Caki2 (cell line): ENCODE measurements at regions not wholly inside any gene's neighbourhood (a gene's known extent, or its start where the extent isn't known, plus 50 kb on each side); places are given as distances from the start of the nearest gene placed in this dataset.

Experiments
- DNase-seq: peaks from one replicate; pipeline ENCODE4 v3.0.0-alpha.2; 2015; ENCODE audit warnings: low read depth
- in situ Hi-C: cut with HindIII; loops from 2 replicates; pipeline ENCODE4 v1.10.0; 2016; ENCODE audit warnings: low sequenced_read_pairs, low pct_unique_long_range_greater_than_20kb, mixed read lengths

DNA sequence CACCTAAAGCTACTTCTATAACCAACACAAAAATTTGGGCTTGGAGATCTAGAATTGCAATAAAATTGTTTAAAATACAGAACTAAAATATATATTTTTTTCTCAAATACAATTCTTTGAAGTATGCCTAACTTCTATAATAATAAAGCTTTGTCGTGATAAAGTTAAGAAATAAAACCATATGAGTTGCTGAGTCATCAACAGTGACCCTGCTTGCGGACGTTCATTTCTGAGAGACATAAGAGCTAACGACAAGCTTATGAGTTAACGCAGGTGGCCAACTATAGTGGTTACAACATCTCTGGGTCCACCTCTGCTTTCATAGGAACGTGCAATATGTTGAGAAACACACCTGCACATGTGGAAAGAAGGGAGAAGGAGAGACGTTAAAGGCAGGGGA is 407.1 kb upstream of the SLC14A2 start:
- in situ Hi-C loops: no loop called here
- no peak for DNase-seq

- DNase-seq: peak; percentile 34
- in situ Hi-C loops: no loop called here
Observed at GRCh38 chr18:45212181-45213039, 402.9 kb upstream of the SLC14A2 start.

DNA sequence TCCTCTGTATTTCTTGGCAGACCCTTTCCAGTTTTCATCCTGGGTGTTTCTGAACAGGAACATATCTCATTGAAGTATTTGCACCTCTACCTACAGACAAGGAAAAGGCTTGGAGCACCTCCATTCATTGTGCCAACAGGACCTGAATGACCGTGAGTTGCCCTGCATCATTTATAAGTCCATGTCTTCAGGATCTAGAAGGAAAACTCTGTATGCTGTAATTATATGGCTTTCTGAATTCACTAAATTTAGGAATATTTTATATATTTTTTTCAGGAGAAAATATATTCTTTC is 402.3 kb upstream of the SLC14A2 start:
- no peak for DNase-seq
- in situ Hi-C loops: no loop called here

- in situ Hi-C loops: no loop called here
Observed at GRCh38 chr18:45218436-45218835, 396.8 kb upstream of the SLC14A2 start.

GRCh38 chr18:45221363-45221762 is 393.9 kb upstream of the SLC14A2 start:
- no peak for DNase-seq
- in situ Hi-C loops: no loop called here

More at GRCh38 chr18:45218436-45218835, 396.8 kb upstream of the SLC14A2 start:
- DNase-seq: no peak

- no peak for DNase-seq
- in situ Hi-C loops: no loop called here
Observed at GRCh38 chr18:45222180-45222579, 393.1 kb upstream of the SLC14A2 start.

DNA sequence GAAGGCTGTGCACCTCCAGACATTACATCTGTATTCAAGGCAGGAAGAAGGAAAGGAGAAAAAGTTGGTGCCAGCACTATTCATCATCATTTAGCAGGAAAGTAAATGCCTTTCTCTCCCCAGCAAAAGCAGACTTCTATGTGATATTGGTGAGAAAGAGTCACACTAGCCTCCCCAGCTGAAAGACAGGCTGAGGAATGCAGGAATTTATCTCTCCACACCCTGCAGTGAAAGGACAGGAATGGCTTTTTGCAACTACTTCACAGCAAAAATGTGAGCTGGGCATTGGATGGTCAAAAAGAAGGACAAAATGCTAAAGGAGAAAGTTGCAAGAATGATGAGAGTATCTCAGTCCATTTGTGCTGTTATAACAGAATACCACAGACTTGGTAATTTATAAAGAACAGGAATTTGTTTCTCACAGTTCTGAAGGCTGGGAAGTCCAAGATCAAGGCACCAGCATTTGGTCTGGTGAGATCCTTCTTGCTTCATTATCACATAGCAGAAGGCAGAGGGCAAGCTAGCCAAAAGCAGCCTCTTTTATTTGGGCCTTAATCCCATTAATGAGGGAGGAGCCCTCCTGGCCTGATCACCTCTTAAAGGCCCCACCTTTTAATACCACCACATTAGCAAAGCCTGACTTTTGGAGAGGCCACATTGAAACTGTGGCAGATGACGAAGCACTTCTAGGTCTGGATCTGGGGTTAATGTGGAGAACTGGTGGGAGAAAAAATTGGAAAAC is 388.1 kb upstream of the SLC14A2 start:
- in situ Hi-C loops: no loop called here
- no peak for DNase-seq

- in situ Hi-C loops: no loop called here
- DNase-seq: no peak
Observed at GRCh38 chr18:45228796-45229388, 386.4 kb upstream of the SLC14A2 start.

GRCh38 chr18:45231617-45232016 is 383.7 kb upstream of the SLC14A2 start:
- in situ Hi-C loops: no loop called here
- DNase-seq: no peak

- no peak for DNase-seq
- in situ Hi-C loops: no loop called here
Observed at GRCh38 chr18:45232061-45232460, 383.2 kb upstream of the SLC14A2 start.

- in situ Hi-C loops: no loop called here
- DNase-seq: no peak
Observed at GRCh38 chr18:45236676-45237075, 378.6 kb upstream of the SLC14A2 start.

- in situ Hi-C loops: no loop called here
- DNase-seq: no peak
Observed at GRCh38 chr18:45237343-45238098, 377.8 kb upstream of the SLC14A2 start.

GRCh38 chr18:45241271-45241670 is 374.0 kb upstream of the SLC14A2 start:
- DNase-seq: no peak
- in situ Hi-C loops: no loop called here

GRCh38 chr18:45241982-45242565 is 373.2 kb upstream of the SLC14A2 start:
- in situ Hi-C loops: no loop called here
- DNase-seq: no peak

DNA sequence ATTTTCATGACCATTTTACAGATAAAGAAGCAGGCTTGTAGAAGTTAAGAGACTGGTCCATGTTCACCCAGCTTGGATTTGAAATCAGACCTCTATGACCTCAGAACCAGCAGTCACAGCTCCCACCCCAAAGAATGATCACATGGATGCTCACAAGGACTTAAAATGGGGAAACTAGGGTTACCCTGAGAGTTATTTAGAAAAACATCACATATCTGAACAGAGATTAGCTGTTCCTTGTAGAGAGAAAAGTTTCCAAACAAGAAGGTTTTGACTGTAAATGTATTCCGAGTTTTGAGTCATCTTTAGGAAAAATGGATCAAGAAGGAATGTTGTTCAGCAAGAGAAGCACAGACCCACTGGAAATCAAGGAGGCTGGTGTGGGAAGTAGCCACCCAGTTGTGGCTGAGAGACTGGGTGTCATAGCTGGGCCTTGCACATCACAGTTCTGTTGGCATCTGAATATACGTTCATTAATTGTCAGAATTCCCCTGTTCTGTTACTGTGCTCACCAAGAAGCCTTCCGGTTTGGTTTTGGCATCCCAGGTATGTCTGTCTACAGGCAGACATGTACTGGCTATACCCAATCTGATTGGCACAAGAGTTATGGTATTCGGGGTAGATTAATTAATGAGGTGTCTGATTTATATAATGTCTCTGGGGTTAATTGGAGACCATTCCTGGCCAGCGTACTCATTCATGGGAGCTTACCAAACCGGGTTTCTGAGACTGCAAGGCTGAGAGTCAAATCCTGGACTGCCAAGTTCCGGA is 371.8 kb upstream of the SLC14A2 start:
- in situ Hi-C loops: no loop called here
- DNase-seq: no peak

GRCh38 chr18:45245091-45245511 is 370.2 kb upstream of the SLC14A2 start:
- in situ Hi-C loops: no loop called here

DNA sequence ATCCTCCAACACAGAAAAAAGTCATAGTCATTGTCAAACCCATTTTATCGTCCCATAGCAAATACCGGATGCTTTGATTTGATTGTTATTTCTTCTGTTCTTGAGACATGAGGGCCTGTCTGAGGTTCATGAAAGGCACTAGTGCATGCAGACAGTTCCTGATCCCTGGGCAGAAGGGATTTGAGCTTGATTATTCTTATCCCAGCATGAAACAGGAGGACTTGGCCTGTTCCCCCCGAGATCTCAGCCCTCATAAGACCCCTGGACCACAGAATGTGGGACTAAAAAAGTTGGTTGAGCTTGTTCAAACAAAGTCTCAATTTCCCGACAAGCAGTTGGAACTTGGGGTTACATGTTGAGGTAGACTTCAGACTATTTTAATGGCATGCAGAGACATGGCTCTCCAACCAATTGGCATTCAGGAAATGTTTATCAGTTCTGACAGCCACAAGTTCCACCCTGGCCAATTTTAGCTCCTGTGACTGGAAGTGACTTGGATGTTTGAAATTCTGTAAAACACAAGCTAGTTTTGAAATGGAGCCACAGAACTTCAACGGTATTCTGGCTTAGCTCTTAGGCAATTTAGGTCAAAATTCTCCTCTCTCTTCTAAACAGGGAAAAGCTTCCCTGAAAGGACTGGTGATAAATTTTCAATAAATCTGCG is 366.9 kb upstream of the SLC14A2 start:
- in situ Hi-C loops: no loop called here
- no peak for DNase-seq

More at GRCh38 chr18:45245091-45245511, 370.2 kb upstream of the SLC14A2 start:
- DNase-seq: no peak
